ENCODE measurements at regions not wholly inside any gene's neighbourhood (a gene's known extent, or its start where the extent isn't known, plus 50 kb on each side); places are given as distances from the start of the nearest gene placed in this dataset.

GRCh38 chr14:106883218-106883692 lies 1356.9 kb downstream of the TMEM121 start:
- intact Hi-C loops (cut with DNase I; ENCODE audit: low total_unique reads): no loop called here
- TF ChIP-seq POLR2AphosphoS5 (IDR thresholded peaks at IDR 0.05) (no peak), CTCF (IDR thresholded peaks at IDR 0.05) (peak in 3 of 7 experiments; percentile 14 to 39 (median 21))
- Histone ChIP-seq H3K9me3 (peaks cover 0 to 7% (median 2%) of the 10 kb centered on the region in 4 donors), H3K27ac (no peak overlapping the region), H3K4me3 (no peak overlapping the region), H3K27me3 (peaks cover 0 to 14% (median 0%) of the 10 kb centered on the region in 3 donors), H3K36me3 (no peaks in the 10 kb centered on the region), H3K4me1 (no peaks in the 10 kb centered on the region)
- 77 to 82% (median 80%) methylated on average over 23 to 44 of the region's 44 CpGs for WGBS, 5 donors
- DNase-seq: peak in 1 of 2 donors; percentile 34

Small RNA genes lying in the stretch of these regions (small RNA-seq; reads per million reads assigned to genes)
- 0 reads per million in 4 donors for gene AC244452.1
- 0 reads per million in 4 donors for gene IGHD1-1
- 0 reads per million in 4 donors for gene IGHD1-14
- gene IGHD1-20: 0 reads per million in 4 donors
- 0 reads per million in 4 donors for gene IGHD1-26
- gene IGHD1-7: 0 reads per million in 4 donors
- gene IGHD2-15: 0 reads per million in 4 donors
- 0 reads per million in 4 donors for gene IGHD2-2
- gene IGHD2-21: 0 reads per million in 4 donors
- 0 reads per million in 4 donors for gene IGHD2-8
- gene IGHD3-10: 0 reads per million in 4 donors
- 0 reads per million in 4 donors for gene IGHD3-16
- gene IGHD3-22: 0 reads per million in 4 donors
- 0 reads per million in 4 donors for gene IGHD3-3
- 0 reads per million in 4 donors for gene IGHD3-9
- 0 reads per million in 4 donors for gene IGHD4-11
- 0 reads per million in 4 donors for gene IGHD4-17
- 0 reads per million in 4 donors for gene IGHD4-23
- gene IGHD4-4: 0 reads per million in 4 donors
- 0 reads per million in 4 donors for gene IGHD5-12
- gene IGHD5-18: 0 reads per million in 4 donors
- gene IGHD5-24: 0 reads per million in 4 donors
- gene IGHD5-5: 0 reads per million in 4 donors
- gene IGHD6-13: 0 reads per million in 4 donors
- 0 reads per million in 4 donors for gene IGHD6-19
- 0 reads per million in 4 donors for gene IGHD6-25
- 0 reads per million in 4 donors for gene IGHD6-6
- gene IGHD7-27: 0 reads per million in 4 donors
- 0 reads per million in 4 donors for gene IGHJ1
- gene IGHJ1P: 0 reads per million in 4 donors
- gene IGHJ2: 0 to 0.77 (median 0.03) reads per million in 4 donors
- 0 reads per million in 4 donors for gene IGHJ2P
- gene IGHJ3: 0 to 0.15 (median 0.05) reads per million in 4 donors
- 0 reads per million in 4 donors for gene IGHJ3P
- 0 reads per million in 4 donors for gene IGHJ4
- 0 to 0.46 (median 0) reads per million in 4 donors for gene IGHJ5
- 0 reads per million in 4 donors for gene IGHJ6
- 0 reads per million in 4 donors for gene IGHV1-12
- gene IGHV1-14: 0 reads per million in 4 donors
- gene IGHV3-19: 0 reads per million in 4 donors
- 0 reads per million in 4 donors for gene IGHV3-57
- gene IGHV3-76: 0 reads per million in 4 donors
- gene IGHV5-78: 0 reads per million in 4 donors
- 0 reads per million in 4 donors for gene IGHV7-40
- gene IGHVII-1-1: 0 reads per million in 4 donors
- gene IGHVII-15-1: 0 reads per million in 4 donors
- 0 reads per million in 4 donors for gene IGHVII-22-1
- gene IGHVII-28-1: 0 reads per million in 4 donors
- 0 reads per million in 4 donors for gene IGHVII-33-1
- 0 reads per million in 4 donors for gene IGHVII-40-1
- 0 reads per million in 4 donors for gene IGHVII-44-2
- 0 reads per million in 4 donors for gene IGHVII-46-1
- gene IGHVII-49-1: 0 reads per million in 4 donors
- 0 reads per million in 4 donors for gene IGHVII-51-2
- gene IGHVII-53-1: 0 reads per million in 4 donors
- 0 reads per million in 4 donors for gene IGHVII-60-1
- 0 reads per million in 4 donors for gene IGHVII-62-1
- gene IGHVII-67-1: 0 reads per million in 4 donors
- 0 reads per million in 4 donors for gene IGHVII-74-1
- 0 reads per million in 4 donors for gene IGHVII-78-1
- gene IGHVIII-11-1: 0 reads per million in 4 donors
- 0 reads per million in 4 donors for gene IGHVIII-13-1
- 0 reads per million in 4 donors for gene IGHVIII-2-1
- gene IGHVIII-22-2: 0 reads per million in 4 donors
- gene IGHVIII-25-1: 0 reads per million in 4 donors
- gene IGHVIII-26-1: 0 reads per million in 4 donors
- 0 reads per million in 4 donors for gene IGHVIII-38-1
- 0 reads per million in 4 donors for gene IGHVIII-5-1
- 0 reads per million in 4 donors for gene IGHVIII-5-2
- gene IGHVIII-67-2: 0 reads per million in 4 donors
- gene IGHVIII-67-3: 0 reads per million in 4 donors
- 0 reads per million in 4 donors for gene IGHVIII-67-4
- 0 reads per million in 4 donors for gene IGHVIII-76-1
- 0 reads per million in 4 donors for gene IGHVIII-82
- 0 reads per million in 4 donors for gene MIR4507
- gene MIR4537: 0 reads per million in 4 donors
- gene MIR4538: 0 reads per million in 4 donors
- 0 reads per million in 4 donors for gene MIR4539
- gene MIR5195: 0 reads per million in 4 donors
- gene MIR8071-1: 0 reads per million in 4 donors
- gene MIR8071-2: 0 reads per million in 4 donors
- gene RNA5SP389: 0 reads per million in 4 donors

Measured in stomach (tissue), 8 donors.